GM21367 (cell line): ENCODE measurements at regions not wholly inside any gene's neighbourhood (a gene's known extent, or its start where the extent isn't known, plus 50 kb on each side); places are given as distances from the start of the nearest gene placed in this dataset.
"Not testable (repeated sequence)": the region's sequence is repeated elsewhere in the genome, so short reads cannot be mapped to it uniquely, and the experiment has no call there.

Experiments
- ATAC-seq: cut with Tn5 transposase; IDR thresholded peaks from one replicate; pipeline ENCODE4 v1.9.1; 2021; ENCODE audit not compliant: unreplicated experiment

GRCh38 chr20:12718619-12719018 lies 290.2 kb upstream of the SPTLC3 start:
- no peak for ATAC-seq

DNA sequence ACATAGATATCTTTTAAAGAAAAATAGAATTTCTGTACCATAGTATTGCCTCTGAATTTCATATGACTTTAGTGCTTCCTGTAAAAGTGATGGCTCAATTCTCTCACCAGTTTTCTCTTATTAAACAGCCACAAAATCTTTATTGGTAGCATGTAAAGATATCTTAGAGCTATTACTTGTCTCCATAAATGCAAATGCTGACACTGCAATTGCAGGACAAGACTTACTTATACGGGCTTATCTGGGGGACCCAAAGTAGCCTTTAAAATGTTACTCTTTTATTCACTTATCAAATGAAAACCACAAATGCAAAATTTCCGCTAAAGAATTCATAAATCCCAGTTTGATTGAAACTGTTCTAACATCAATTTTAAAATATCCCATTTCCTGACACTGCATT lies 287.1 kb upstream of the SPTLC3 start:
- no peak for ATAC-seq

DNA sequence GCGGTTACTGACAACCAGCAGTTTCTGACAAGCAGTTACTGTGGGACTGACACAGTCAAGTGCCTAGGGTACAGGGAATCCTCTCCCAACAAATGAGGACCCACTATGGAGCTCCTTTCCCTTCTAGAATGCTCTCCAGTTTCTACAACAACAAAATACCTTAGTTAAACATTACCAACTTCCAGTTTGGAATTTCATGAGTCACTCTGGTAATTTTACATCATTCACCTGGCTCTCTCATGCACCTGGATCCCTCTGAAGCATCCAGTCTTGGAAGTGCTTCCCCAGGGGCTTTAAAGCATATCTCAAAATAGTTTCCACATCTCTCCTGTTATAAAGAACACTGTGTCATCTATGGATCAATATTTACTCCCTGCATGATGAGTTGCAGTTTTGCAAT lies 286.7 kb upstream of the SPTLC3 start:
- no peak for ATAC-seq

GRCh38 chr20:12723811-12724210 lies 285.0 kb upstream of the SPTLC3 start:
- ATAC-seq: no peak

DNA sequence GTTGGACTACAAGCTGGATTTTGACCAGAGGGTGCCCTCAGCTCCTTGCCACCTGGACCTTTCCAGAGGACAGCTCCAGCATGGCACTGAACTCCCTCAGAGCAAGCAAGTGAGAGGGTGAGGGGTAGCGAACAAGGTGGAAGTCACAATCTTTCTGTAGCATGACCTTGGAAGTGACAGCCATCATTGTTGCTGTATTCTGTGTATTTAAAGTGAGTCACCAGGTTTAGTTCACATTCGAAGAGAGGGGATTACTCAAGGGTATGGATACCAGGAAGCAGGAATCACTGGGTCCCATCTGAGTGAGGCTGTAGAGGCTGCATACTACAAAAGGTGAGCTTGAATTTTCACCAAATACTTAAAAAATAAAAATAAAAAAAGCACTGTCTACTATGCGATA lies 280.0 kb upstream of the SPTLC3 start:
- no peak for ATAC-seq

DNA sequence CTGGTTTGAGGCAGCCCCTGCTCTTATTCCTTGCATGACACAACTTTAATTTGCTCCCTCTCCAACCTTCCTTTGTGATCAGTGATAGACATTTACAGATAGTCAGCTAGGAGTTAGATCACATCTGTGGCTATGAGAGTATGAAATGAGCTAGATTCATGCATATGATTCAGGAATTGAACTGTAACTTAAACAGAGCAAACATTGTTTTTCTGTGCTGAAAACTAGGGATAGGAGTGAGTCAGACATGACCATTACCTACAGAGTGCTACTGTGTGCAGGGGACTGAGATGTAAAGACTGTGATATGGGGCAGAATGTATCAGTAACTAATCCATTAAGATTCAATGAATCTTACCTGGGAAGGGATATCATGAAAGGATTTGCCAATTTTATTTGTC lies 279.4 kb upstream of the SPTLC3 start:
- no peak for ATAC-seq

GRCh38 chr20:12733811-12734210 lies 275.0 kb upstream of the SPTLC3 start:
- no peak for ATAC-seq

DNA sequence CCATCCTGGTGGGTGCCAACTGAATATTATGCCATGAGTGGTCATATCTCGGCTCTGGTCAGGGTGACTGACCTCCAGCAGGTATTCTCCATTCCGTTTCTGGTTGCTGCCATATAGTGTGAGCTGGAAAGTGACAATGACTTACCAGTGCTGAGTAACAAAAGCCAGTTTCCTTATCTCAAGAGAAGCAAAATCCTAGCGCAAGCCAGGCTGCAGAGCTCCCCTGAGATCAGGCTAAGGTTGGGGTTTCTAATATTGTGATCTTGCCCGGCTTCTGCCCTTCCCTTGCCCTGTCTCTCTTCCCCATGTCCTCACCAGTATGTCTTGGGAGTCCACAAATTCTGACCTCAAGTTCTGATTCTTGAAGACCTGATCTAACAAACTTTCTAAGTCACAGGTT lies 271.3 kb upstream of the SPTLC3 start:
- no peak for ATAC-seq

DNA sequence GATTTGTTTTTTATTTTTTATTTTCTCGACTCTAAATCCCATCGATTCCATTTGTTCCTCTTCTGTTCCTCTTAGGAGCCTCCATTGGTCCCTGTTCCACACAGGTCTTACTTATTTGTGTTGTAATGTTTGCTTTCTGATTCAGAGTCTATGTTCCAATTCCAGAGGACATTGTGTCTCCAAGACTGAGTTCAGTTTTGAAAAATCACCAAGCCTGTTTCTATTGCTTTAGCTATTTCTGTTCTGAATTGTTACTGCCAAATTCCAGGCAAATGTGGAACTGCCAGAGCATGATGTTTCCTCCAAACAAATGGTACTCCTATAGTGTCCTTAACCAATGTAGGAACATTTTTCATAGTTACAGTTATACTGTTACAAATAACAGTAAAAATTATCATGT lies 270.9 kb upstream of the SPTLC3 start:
- ATAC-seq: no peak

- no peak for ATAC-seq
These were observed 268.1 kb upstream of the SPTLC3 start for GRCh38 chr20:12740647-12741046.

DNA sequence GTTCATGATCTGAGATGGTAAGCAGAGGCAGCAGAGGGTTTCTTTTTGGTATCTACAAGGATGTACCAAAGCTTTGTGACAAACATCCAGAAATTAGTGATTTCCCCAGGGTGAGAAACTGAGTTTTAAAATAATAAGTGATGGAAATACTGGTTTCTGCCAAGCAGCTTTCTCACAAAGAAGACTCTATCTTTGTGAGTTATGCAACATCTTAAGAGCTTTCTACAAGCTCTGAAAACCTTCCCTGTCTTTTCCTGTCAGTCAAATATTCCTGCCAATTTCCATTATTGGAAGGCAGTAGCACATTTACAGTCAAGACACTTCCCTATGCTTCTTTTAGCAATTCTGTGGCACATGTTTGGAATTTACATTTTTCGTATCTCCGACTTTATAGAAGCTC lies 264.7 kb upstream of the SPTLC3 start:
- no peak for ATAC-seq

DNA sequence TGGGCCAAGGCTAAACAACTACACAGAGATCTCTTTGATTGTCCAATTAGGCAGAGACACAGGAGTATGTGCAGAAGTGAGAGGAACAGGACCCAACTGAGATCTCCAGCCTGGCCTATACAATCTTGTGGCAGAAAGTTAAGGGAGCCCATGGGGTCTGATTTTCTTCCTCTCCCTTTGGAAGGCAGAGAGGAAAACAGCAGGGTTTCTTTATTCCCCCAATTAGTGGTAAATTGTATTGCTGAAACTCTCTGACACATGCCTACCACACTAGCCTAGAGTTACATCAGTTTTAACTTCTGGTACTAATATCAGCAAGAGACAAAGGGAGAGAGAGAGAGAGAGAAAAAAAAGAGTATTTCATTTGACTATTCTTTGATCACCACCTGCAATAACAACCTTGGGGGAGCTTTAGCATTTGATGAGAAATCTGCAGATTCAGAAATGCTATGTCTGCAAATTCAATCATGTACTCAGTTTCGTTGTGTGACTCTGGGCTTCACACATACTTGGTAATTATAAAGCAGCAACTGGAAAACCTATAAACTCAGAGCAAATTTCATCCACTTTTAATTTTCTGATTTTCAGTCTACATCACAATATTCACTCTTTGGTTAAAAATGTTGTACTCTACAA lies 260.3 kb upstream of the SPTLC3 start:
- ATAC-seq: no peak

DNA sequence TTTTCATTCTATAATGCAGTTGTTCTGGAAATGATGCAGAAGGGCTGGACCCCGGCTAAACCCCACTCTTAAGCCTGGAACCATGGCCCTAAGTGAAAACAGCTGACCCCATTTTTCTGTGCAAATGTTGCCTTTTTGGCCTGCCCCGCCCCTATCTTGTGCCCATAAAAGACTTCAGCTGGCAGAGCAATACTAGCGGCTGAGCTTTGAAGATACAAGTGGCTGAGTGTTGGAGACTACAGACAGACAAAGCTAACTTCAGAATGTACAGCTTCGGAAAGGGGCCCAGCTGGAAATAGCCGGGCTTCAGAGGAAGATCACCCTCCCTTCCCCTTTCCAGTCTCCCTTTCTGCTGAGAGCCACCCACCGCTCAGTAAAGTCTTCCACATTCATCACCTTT lies 258.6 kb upstream of the SPTLC3 start:
- no peak for ATAC-seq

DNA sequence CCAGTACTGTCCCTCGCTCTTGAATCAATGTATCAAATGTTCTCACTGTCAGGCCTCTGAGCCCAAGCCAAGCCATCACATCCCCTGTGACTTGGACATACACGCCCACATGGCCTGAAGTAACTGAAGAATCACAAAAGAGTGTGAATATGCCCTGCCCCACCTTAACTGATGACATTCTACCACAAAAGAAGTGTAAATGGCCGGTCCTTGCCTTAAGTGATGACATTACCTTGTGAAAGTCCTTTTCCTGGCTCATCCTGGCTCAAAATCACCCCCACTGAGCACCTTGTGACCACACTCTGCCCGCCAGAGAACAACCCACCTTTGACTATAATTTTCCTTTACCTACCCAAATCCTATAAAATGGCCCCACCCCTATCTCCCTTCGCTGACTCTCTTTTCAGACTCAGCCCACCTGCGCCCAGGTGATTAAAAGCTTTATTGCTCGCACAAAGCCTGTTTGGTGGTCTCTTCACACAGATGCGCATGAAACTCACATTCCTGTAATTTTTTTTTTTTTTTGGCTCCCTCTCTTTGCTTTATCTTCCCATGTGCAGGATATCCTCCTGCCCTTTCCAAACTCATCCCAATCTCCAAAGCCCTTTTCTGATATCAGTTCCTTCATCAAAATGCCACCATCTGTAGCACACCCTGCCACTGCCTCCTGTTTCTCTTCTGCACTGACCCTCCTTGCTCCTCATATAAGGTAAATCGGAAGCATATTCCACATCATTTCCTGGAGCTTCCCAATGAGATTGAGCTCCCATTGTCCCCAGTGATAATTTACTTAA lies 255.7 kb upstream of the SPTLC3 start:
- ATAC-seq: not testable (repeated sequence)

DNA sequence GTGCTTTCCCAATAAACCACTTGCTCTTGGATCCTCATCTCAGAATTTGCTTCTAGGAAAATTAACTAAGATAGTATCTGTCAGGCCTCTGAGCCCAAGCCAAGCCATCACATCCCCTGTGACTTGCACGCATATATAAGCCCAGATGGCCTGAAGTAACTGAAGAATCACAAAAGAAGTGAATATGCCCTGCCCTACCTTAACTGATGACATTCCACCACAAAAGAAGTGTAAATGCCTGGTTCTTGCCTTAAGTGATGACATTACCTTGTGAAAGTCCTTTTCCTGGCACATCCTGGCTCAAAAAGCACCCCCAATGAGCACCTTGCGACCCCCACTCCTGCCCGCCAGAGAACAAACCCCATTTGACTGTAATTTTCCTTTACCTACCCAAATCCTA lies 255.0 kb upstream of the SPTLC3 start:
- not testable (repeated sequence) for ATAC-seq

DNA sequence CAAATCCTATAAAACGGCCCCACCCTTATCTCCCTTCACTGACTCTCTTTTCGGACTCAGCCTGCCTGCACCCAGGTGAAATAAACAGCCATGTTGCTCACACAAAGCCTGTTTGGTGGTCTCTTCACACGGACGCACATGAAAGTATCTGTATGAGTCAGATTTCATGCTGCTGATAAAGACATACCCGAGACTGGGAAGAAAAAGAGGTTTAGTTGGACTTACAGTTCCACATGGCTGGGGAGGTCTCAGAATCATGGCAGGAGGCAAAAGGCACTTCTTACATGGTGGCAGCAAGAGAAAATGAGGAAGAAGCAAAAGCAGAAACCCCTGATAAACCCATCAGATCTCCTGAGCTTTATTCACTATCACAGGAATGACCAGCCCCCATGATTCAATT lies 249.3 kb upstream of the SPTLC3 start:
- ATAC-seq: not testable (repeated sequence)

DNA sequence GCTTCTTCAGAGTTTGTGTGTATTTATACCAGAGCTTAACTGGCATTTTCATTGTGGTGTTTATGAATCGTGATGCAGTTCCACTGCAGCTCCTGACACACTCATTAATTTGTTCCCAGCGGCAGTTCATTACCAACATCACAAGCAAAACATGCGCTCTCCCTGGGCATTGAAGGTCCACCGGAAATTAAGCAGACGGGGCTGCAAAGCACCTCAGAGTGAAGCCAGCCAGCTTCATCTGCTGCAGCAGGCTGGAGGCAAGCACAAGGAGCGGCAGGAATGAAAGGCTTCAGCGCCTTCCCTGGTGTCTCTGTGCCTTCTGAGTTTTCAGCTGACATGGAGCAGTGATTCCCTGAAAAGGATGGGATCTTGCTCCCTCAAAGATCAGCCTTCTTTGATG lies 246.0 kb upstream of the SPTLC3 start:
- ATAC-seq: no peak

GRCh38 chr20:12763406-12763805 lies 245.4 kb upstream of the SPTLC3 start:
- no peak for ATAC-seq

- no peak for ATAC-seq
These were observed 244.7 kb upstream of the SPTLC3 start for GRCh38 chr20:12764053-12764452.

DNA sequence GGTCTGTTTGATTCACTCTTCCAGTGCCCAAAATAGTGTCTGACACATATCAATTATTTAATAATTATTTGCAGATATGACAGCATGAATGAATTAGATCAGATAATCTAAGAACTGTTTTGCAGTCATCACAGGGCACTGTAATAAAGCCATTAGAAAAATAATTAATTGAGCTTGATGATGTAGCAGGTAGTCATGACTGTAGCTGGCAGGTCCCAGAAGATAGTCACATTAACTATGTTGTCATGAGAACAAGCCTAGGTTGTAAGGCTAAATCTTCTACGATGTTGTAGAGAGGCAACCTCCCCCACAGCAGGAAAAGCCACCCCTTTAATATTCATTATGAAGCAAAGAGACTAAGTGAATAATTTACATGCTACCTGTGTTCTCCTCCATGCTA lies 243.9 kb upstream of the SPTLC3 start:
- ATAC-seq: no peak

DNA sequence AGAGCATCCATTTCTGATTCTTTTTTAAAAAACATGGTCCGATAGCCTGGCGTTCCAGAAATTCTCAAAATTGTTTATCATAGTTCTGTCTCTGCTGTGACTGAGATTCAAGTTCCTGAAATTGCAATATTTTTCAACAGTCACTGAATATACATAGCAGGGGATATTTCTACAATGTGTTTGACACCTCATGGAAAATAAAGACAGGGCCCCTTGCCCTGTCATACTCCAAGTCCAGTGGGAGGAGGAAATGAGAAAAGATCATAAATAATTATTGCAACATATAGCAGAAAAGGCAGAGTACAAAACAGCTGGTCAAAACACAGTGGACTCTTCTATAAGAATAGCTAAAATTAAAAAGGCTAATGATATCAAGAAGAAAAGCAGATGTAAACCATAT lies 234.8 kb upstream of the SPTLC3 start:
- no peak for ATAC-seq

GRCh38 chr20:12775041-12775440 lies 233.7 kb upstream of the SPTLC3 start:
- no peak for ATAC-seq

DNA sequence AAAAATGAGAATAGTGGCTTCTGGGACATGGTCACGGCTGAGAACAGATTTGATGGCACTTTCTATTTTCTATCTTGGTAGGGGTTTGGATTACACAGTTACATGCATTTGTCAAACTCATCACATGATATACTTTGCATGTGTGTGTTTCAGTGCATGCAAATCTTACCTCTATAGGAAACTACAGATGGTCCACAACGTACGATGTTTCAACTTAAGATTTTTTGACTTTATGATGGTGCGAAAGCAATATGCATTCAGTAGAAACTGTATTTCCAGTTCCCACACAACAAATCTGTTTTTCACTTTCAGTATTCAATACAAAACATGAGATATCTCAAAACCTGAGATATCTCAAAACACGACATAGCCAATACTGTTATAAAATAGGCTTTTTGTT lies 231.8 kb upstream of the SPTLC3 start:
- ATAC-seq: no peak
